ENCODE measurements at regions not wholly inside any gene's neighbourhood (a gene's known extent, or its start where the extent isn't known, plus 50 kb on each side); places are given as distances from the start of the nearest gene placed in this dataset.

DNA sequence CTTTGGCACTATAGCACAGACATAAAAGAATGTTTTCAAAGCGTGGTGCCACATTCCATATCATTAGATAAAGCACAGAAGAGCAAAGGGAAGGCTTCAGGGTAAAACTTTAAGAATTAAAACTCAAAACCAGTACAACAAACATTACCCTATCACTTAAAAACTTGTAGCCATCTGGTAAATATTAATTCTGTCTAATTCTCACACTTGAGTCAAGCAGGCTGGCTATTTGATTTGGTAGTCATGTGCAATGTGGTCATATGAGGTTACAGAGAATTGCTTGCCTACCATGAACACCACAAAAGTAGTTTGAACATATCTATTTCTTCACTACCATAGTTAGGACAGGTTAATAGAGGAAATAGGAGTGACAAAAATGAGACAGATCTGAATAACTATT, 244.9 kb downstream of the IRS1 start:
- TF ChIP-seq, protein P1, sequence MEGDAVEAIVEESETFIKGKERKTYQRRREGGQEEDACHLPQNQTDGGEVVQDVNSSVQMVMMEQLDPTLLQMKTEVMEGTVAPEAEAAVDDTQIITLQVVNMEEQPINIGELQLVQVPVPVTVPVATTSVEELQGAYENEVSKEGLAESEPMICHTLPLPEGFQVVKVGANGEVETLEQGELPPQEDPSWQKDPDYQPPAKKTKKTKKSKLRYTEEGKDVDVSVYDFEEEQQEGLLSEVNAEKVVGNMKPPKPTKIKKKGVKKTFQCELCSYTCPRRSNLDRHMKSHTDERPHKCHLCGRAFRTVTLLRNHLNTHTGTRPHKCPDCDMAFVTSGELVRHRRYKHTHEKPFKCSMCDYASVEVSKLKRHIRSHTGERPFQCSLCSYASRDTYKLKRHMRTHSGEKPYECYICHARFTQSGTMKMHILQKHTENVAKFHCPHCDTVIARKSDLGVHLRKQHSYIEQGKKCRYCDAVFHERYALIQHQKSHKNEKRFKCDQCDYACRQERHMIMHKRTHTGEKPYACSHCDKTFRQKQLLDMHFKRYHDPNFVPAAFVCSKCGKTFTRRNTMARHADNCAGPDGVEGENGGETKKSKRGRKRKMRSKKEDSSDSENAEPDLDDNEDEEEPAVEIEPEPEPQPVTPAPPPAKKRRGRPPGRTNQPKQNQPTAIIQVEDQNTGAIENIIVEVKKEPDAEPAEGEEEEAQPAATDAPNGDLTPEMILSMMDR (IDR thresholded peaks at IDR 0.05; ENCODE audit: insufficient read depth, low read length) = no peak
- TF ChIP-seq GABPA (IDR thresholded peaks at IDR 0.05; ENCODE audit: low read depth) = no peak
- TF ChIP-seq POLR2AphosphoS5 (IDR thresholded peaks at IDR 0.05; ENCODE audit: low read depth) = no peak
- TF ChIP-seq SPI1 (IDR thresholded peaks at IDR 0.05; ENCODE audit: borderline replicate concordance, low read depth) = no peak
- TF ChIP-seq, protein P2, sequence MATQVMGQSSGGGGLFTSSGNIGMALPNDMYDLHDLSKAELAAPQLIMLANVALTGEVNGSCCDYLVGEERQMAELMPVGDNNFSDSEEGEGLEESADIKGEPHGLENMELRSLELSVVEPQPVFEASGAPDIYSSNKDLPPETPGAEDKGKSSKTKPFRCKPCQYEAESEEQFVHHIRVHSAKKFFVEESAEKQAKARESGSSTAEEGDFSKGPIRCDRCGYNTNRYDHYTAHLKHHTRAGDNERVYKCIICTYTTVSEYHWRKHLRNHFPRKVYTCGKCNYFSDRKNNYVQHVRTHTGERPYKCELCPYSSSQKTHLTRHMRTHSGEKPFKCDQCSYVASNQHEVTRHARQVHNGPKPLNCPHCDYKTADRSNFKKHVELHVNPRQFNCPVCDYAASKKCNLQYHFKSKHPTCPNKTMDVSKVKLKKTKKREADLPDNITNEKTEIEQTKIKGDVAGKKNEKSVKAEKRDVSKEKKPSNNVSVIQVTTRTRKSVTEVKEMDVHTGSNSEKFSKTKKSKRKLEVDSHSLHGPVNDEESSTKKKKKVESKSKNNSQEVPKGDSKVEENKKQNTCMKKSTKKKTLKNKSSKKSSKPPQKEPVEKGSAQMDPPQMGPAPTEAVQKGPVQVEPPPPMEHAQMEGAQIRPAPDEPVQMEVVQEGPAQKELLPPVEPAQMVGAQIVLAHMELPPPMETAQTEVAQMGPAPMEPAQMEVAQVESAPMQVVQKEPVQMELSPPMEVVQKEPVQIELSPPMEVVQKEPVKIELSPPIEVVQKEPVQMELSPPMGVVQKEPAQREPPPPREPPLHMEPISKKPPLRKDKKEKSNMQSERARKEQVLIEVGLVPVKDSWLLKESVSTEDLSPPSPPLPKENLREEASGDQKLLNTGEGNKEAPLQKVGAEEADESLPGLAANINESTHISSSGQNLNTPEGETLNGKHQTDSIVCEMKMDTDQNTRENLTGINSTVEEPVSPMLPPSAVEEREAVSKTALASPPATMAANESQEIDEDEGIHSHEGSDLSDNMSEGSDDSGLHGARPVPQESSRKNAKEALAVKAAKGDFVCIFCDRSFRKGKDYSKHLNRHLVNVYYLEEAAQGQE (IDR thresholded peaks at IDR 0.05; ENCODE audit: insufficient replicate concordance, low read depth) = no peak
